ENCODE measurements at regions not wholly inside any gene's neighbourhood (a gene's known extent, or its start where the extent isn't known, plus 50 kb on each side); places are given as distances from the start of the nearest gene placed in this dataset.

- DNase-seq (ENCODE audit: low read depth in 1 of 2, low spot score in 1 of 2): no peak
- TF ChIP-seq JUND (IDR thresholded peaks at IDR 0.05; ENCODE audit: low read depth): no peak
- in situ Hi-C loops (cut with HindIII; ENCODE audit: low pct_unique_long_range_greater_than_20kb, low sequenced_read_pairs): no loop called here
These were observed 397.2 kb upstream of the IGFBP3 start for GRCh38 chr7:46318276-46318675.

DNA sequence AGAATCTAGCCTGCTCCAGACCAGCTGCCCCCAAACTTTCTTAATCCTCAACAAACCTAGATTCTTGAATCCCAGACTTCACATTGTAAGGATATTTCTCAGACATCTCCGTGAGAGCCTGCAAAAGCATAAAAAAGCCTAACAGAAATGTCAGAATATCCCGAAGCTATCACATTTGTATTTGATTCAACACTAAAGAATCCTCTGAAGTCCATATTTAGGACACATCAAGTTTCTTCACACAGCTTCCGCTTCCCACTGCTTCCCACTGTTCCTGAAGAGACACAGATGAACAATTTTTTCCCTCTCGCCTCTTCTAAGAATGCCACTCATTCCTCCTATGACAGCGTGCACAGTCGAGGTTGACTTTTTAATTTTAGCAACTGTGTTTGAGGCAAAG is 396.2 kb upstream of the IGFBP3 start:
- in situ Hi-C loops (cut with HindIII; ENCODE audit: low pct_unique_long_range_greater_than_20kb, low sequenced_read_pairs): no loop called here
- no peak for TF ChIP-seq JUND (IDR thresholded peaks at IDR 0.05; ENCODE audit: low read depth)
- DNase-seq (ENCODE audit: low read depth in 1 of 2, low spot score in 1 of 2): no peak

DNA sequence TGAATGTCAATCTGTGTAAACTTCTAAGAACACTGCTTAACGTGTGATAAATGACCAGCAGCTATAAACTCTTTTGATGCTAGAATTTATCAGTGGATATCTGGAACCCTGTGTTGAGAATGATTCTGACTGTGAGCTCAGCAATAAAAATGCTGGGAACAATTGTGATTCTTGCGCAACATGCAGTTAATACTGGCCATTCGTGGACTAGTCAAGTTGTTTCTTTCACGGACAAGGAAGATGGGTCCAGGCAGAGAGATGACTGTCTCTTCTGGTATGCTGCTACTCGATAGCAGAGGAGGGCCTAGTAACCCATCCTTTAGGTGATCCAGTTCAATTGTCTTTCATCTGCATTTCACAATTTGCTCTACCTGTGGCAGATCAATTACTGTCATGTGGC is 394.8 kb upstream of the IGFBP3 start:
- in situ Hi-C loops (cut with HindIII; ENCODE audit: low pct_unique_long_range_greater_than_20kb, low sequenced_read_pairs): no loop called here
- TF ChIP-seq JUND (IDR thresholded peaks at IDR 0.05; ENCODE audit: low read depth): no peak
- DNase-seq (ENCODE audit: low read depth in 1 of 2, low spot score in 1 of 2): no peak

GRCh38 chr7:46301677-46302076 is 380.6 kb upstream of the IGFBP3 start:
- no peak for TF ChIP-seq JUND (IDR thresholded peaks at IDR 0.05; ENCODE audit: low read depth)
- in situ Hi-C loops (cut with HindIII; ENCODE audit: low pct_unique_long_range_greater_than_20kb, low sequenced_read_pairs): no loop called here
- no peak for DNase-seq (ENCODE audit: low read depth in 1 of 2, low spot score in 1 of 2)

DNA sequence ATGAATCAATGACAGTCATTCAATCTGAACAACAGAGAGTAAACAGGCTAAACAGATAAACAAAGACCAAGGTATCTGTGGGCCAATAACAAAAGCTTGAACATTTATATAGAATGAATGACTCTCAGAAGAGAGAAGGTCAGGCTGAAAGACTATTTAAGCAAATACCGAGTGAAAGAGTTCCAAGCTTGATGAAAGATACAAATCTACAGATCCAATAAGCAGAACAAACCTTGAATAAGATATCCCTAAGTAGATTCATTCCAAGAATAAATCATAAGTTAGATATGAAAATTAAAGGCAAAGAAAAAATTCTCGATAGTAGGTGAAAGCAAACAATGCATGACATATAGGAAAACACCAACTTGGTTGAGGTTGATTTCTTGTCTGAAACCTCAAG is 376.4 kb upstream of the IGFBP3 start:
- DNase-seq (ENCODE audit: low read depth in 1 of 2, low spot score in 1 of 2): no peak
- no peak for TF ChIP-seq JUND (IDR thresholded peaks at IDR 0.05; ENCODE audit: low read depth)
- in situ Hi-C loops (cut with HindIII; ENCODE audit: low pct_unique_long_range_greater_than_20kb, low sequenced_read_pairs): no loop called here

DNA sequence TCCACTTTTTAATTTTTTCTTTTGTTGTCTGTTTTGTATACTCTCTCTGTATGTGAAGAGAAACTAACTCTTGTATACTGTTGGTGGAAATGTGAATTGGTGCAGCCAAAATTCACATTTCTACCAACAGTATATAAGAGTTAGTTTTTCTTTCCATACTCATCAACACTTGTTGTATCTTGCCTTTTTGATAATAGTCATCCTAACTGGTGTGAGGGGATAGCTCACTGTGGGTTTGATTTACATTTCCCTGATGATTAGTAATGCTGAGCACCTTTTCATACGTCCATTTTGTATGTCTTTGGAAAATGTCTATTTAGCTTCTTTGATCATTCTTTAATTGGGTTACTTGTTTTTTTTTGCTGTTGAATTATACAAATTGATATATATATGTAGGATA is 375.5 kb upstream of the IGFBP3 start:
- no peak for DNase-seq (ENCODE audit: low read depth in 1 of 2, low spot score in 1 of 2)
- in situ Hi-C loops (cut with HindIII; ENCODE audit: low pct_unique_long_range_greater_than_20kb, low sequenced_read_pairs): no loop called here
- TF ChIP-seq JUND (IDR thresholded peaks at IDR 0.05; ENCODE audit: low read depth): no peak

- no peak for DNase-seq (ENCODE audit: low read depth in 1 of 2, low spot score in 1 of 2)
- in situ Hi-C loops (cut with HindIII; ENCODE audit: low pct_unique_long_range_greater_than_20kb, low sequenced_read_pairs): no loop called here
- no peak for TF ChIP-seq JUND (IDR thresholded peaks at IDR 0.05; ENCODE audit: low read depth)
These were observed 373.3 kb upstream of the IGFBP3 start for GRCh38 chr7:46294381-46294780.

DNA sequence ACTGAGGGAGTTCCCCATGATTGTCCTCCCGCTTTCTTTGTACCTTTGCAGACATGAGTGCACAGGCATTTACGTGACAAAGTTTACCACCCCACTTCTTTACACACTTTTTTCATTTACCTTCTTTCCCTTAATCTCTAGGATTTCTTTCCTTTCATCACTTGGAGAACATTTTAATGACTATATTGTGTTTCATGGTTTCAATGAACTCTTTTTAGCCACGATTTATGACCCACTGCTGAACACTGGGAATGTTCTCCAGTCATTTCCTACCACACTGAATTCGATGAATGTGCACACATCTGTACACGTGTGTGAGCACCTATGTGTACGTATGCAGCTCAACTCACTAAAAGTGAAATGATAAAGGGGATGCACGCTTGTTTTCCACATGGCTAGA is 371.7 kb upstream of the IGFBP3 start:
- no peak for DNase-seq (ENCODE audit: low read depth in 1 of 2, low spot score in 1 of 2)
- in situ Hi-C loops (cut with HindIII; ENCODE audit: low pct_unique_long_range_greater_than_20kb, low sequenced_read_pairs): no loop called here

GRCh38 chr7:46291601-46292150 is 370.6 kb upstream of the IGFBP3 start:
- peak in 1 of 2 experiments; percentile 20 for DNase-seq (ENCODE audit: low read depth in 1 of 2, low spot score in 1 of 2)
- in situ Hi-C loops (cut with HindIII; ENCODE audit: low pct_unique_long_range_greater_than_20kb, low sequenced_read_pairs): no loop called here
- TF ChIP-seq JUND (IDR thresholded peaks at IDR 0.05; ENCODE audit: low read depth): no peak

More for the DNA sequence above, 371.7 kb upstream of the IGFBP3 start:
- no peak for TF ChIP-seq JUND (IDR thresholded peaks at IDR 0.05; ENCODE audit: low read depth)

- DNase-seq (ENCODE audit: low read depth in 1 of 2, low spot score in 1 of 2): peak in 1 of 2 experiments; percentile 15
- in situ Hi-C loops (cut with HindIII; ENCODE audit: low pct_unique_long_range_greater_than_20kb, low sequenced_read_pairs): no loop called here
- TF ChIP-seq JUND (IDR thresholded peaks at IDR 0.05; ENCODE audit: low read depth): no peak
These were observed 370.0 kb upstream of the IGFBP3 start for GRCh38 chr7:46291050-46291438.

DNA sequence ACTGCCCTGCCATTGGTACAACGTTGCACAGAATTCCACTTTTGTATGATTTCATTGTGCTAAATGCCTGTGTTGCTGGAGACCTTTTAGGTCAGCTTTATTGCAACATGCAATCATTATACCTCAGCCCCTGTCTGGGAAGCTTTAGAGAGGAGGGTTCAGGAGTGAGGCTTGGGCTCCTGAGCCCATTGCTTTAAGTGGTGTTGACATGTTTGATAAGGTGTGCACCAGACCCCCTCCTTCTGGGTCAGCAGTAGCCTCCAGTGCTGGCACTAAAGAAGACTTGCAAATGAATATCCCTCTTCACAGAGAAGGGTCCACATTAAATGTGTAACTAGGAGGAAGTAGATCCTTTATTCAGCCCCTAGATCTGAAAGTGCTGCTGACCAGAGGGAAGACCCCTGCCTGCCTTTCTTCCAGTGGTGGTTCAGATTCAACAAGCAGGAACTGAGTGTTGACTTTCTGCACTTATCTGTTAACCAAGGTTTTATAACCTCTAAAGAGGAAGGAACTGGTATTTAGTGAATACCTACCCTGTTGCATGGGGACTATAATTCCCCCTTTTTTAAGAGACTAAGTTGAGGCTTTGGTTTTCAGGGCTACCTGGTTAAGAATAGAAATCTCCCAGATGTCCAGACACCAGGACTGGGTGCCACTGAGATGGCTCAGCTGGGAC is 369.4 kb upstream of the IGFBP3 start:
- in situ Hi-C loops (cut with HindIII; ENCODE audit: low pct_unique_long_range_greater_than_20kb, low sequenced_read_pairs): no loop called here
- no peak for DNase-seq (ENCODE audit: low read depth in 1 of 2, low spot score in 1 of 2)
- TF ChIP-seq JUND (IDR thresholded peaks at IDR 0.05; ENCODE audit: low read depth): no peak

DNA sequence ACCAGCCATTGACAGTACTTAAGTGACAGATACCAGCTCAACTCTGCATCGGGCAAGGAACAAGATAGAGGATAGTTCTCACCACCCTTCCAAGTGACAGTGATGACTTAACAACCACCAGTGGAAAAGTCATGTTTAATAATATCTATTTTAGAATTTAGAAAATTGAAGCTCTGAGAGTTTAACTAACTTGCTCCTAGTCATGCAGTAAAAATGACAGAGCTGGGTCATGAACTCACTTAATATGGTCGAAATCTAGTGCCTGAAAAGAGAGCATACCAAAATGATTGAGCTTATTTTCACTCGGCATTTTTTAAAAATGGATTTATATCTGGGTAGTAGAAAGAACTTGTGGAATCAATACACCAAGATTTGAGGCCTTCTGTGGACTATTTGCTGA is 367.8 kb upstream of the IGFBP3 start:
- in situ Hi-C loops (cut with HindIII; ENCODE audit: low pct_unique_long_range_greater_than_20kb, low sequenced_read_pairs): no loop called here
- no peak for TF ChIP-seq JUND (IDR thresholded peaks at IDR 0.05; ENCODE audit: low read depth)
- DNase-seq (ENCODE audit: low read depth in 1 of 2, low spot score in 1 of 2): no peak

GRCh38 chr7:46288010-46288409 is 366.9 kb upstream of the IGFBP3 start:
- TF ChIP-seq JUND (IDR thresholded peaks at IDR 0.05; ENCODE audit: low read depth): no peak
- in situ Hi-C loops (cut with HindIII; ENCODE audit: low pct_unique_long_range_greater_than_20kb, low sequenced_read_pairs): no loop called here
- no peak for DNase-seq (ENCODE audit: low read depth in 1 of 2, low spot score in 1 of 2)

DNA sequence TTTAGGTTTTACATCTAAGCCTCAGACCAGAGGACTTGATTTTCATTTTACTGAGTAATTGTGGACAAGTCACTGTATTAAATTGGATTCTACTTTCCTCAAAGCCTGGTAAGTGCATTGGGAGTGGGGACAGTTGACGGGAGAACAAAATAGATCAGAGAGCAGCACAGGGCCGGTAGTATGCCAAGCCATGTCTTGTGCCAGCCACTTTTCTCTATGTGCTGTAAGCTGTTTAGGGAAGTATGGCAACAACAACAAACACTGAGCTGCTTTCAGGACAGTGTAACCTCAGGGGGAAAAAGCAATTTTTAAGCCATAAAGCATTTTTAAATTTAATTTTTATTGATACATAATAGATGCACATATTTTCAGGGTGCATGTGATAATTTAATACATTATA is 365.9 kb upstream of the IGFBP3 start:
- in situ Hi-C loops (cut with HindIII; ENCODE audit: low pct_unique_long_range_greater_than_20kb, low sequenced_read_pairs): no loop called here
- no peak for TF ChIP-seq JUND (IDR thresholded peaks at IDR 0.05; ENCODE audit: low read depth)
- no peak for DNase-seq (ENCODE audit: low read depth in 1 of 2, low spot score in 1 of 2)
